Suprapubic skin (tissue), 4 donors: ENCODE measurements at regions not wholly inside any gene's neighbourhood (a gene's known extent, or its start where the extent isn't known, plus 50 kb on each side); places are given as distances from the start of the nearest gene placed in this dataset.
A peak's percentile ranks its signal among the peaks of the same experiment; 100 is the strongest.
"Not testable (repeated sequence)": the region's sequence is repeated elsewhere in the genome, so short reads cannot be mapped to it uniquely, and the experiment has no call there.

ENCODE experiments used
- DNase-seq, 2 donors: peaks; one replicate each; pipeline ENCODE4 v3.0.0-alpha.2; 2019; ENCODE audit warnings: low spot score in 2 of 2
- H3K27ac ChIP-seq: fragments of 200-600 bp; sonication (generic); one replicate; pipeline ENCODE4 v1.5.1; 2019
- H3K27me3 ChIP-seq: fragments of 200-600 bp; sonication (generic); one replicate; pipeline ENCODE4 v1.5.1; 2019
- H3K36me3 ChIP-seq: fragments of 200-600 bp; sonication (generic); one replicate; pipeline ENCODE4 v1.5.1; 2019
- H3K4me1 ChIP-seq: fragments of 200-600 bp; sonication (generic); one replicate; pipeline ENCODE4 v1.5.1; 2019
- H3K4me3 ChIP-seq: fragments of 200-600 bp; sonication (generic); one replicate; pipeline ENCODE4 v1.5.1; 2019; ENCODE audit warnings: mild to moderate bottlenecking
- H3K9me3 ChIP-seq: fragments of 200-600 bp; sonication (generic); one replicate; pipeline ENCODE4 v1.5.1; 2019
- CTCF ChIP-seq, 2 donors: fragments of 200-600 bp in 1 of 2; fragments of 450-650 bp in 1 of 2; sonication (generic) in 1 of 2; IDR thresholded peaks; one replicate each; pipeline ENCODE4 v1.5.1; 2016 to 2019; ENCODE audit warnings: antibody characterized with exemption in 2 of 2, mild to moderate bottlenecking in 1 of 2, moderate library complexity in 1 of 2
- EP300 ChIP-seq: sonication (generic); formaldehyde crosslinking; IDR thresholded peaks from one replicate; pipeline ENCODE4 v1.6.1; 2017; ENCODE audit warnings: antibody characterized with exemption
- POLR2A ChIP-seq, 2 donors: fragments of 450-650 bp; IDR thresholded peaks; one replicate each; pipeline ENCODE4 v1.6.1; 2017; ENCODE audit warnings: antibody characterized with exemption in 2 of 2, mild to moderate bottlenecking in 2 of 2, moderate library complexity in 2 of 2
- POLR2AphosphoS5 ChIP-seq, 3 donors: sonication (generic); formaldehyde crosslinking; IDR thresholded peaks; one replicate each; pipeline ENCODE4 v1.6.1; 2017; ENCODE audit warnings: antibody characterized with exemption in 3 of 3
- WGBS: methylation state at CpG from one replicate; pipeline ENCODE4 v1.1.5; 2018; 5-methylcytosine and 5-hydroxymethylcytosine counted together

GRCh38 chr12:119931402-119931801, 54.3 kb upstream of the CIT start:
- Histone ChIP-seq H3K36me3 (no peaks in the 10 kb centered on the region), H3K9me3 (no peaks in the 10 kb centered on the region), H3K4me3 (no peak overlapping the region), H3K4me1 (no peaks in the 10 kb centered on the region), H3K27ac (no peak overlapping the region), H3K27me3 (no peaks in the 10 kb centered on the region)
- TF ChIP-seq POLR2AphosphoS5 (IDR thresholded peaks at IDR 0.05) (no peak), CTCF (IDR thresholded peaks at IDR 0.05) (no peak), POLR2A (IDR thresholded peaks at IDR 0.05) (no peak), EP300 (no peak)
- DNase-seq: no peak
- 53% methylated on average over 7 of the region's 7 CpGs for WGBS

- no peaks in the 10 kb centered on the region for H3K4me1 ChIP-seq
- no peaks in the 10 kb centered on the region for H3K9me3 ChIP-seq
- TF ChIP-seq EP300 (no peak), CTCF (IDR thresholded peaks at IDR 0.05) (no peak), POLR2AphosphoS5 (IDR thresholded peaks at IDR 0.05) (no peak), POLR2A (IDR thresholded peaks at IDR 0.05) (no peak)
- H3K36me3 ChIP-seq: no peaks in the 10 kb centered on the region
- DNase-seq: no peak
- no peaks in the 10 kb centered on the region for H3K27me3 ChIP-seq
- H3K4me3 ChIP-seq: no peak overlapping the region
- 86% methylated on average over 3 of the region's 3 CpGs for WGBS
- no peak overlapping the region for H3K27ac ChIP-seq
These were observed 55.8 kb upstream of the CIT start for GRCh38 chr12:119932921-119933320.

- not testable (repeated sequence) for DNase-seq, H3K4me3 ChIP-seq, H3K27me3 ChIP-seq, H3K9me3 ChIP-seq, H3K27ac ChIP-seq, H3K36me3 ChIP-seq, H3K4me1 ChIP-seq
- 75% methylated on average over 10 of the region's 10 CpGs for WGBS
These were observed 54.3 kb upstream of the BICDL1 start for GRCh38 chr12:119934780-119935179.

GRCh38 chr12:119936705-119937311, 52.2 kb upstream of the BICDL1 start:
- H3K36me3 ChIP-seq: no peaks in the 10 kb centered on the region
- no peaks in the 10 kb centered on the region for H3K9me3 ChIP-seq
- TF ChIP-seq POLR2AphosphoS5 (IDR thresholded peaks at IDR 0.05): no peak
- H3K4me1 ChIP-seq: no peaks in the 10 kb centered on the region
- no peaks in the 10 kb centered on the region for H3K27me3 ChIP-seq
- whole genome bisulfite sequencing: 100% methylated on average over 1 of the region's 1 CpG
- no peak overlapping the region for H3K4me3 ChIP-seq
- DNase-seq: no peak
- no peak overlapping the region for H3K27ac ChIP-seq

GRCh38 chr12:119938049-119938667, 50.9 kb upstream of the BICDL1 start:
- no peak overlapping the region for H3K4me3 ChIP-seq
- no peak for DNase-seq
- H3K4me1 ChIP-seq: no peaks in the 10 kb centered on the region
- H3K27me3 ChIP-seq: no peaks in the 10 kb centered on the region
- no peaks in the 10 kb centered on the region for H3K36me3 ChIP-seq
- TF ChIP-seq CTCF (IDR thresholded peaks at IDR 0.05) (peak; percentile 62 to 77), POLR2A (IDR thresholded peaks at IDR 0.05) (no peak), POLR2AphosphoS5 (IDR thresholded peaks at IDR 0.05) (no peak), EP300 (no peak)
- H3K9me3 ChIP-seq: no peaks in the 10 kb centered on the region
- no peak overlapping the region for H3K27ac ChIP-seq
- 47% methylated on average over 9 of the region's 9 CpGs for WGBS
